ENCODE measurements at regions not wholly inside any gene's neighbourhood (a gene's known extent, or its start where the extent isn't known, plus 50 kb on each side); places are given as distances from the start of the nearest gene placed in this dataset.

- DNase-seq (ENCODE audit: low read depth, low spot score) = no peak
- no peak overlapping the region for H3K27ac ChIP-seq
Measured at GRCh38 chr13:33508060-33508459, 222.5 kb upstream of the STARD13 start.

- peak overlapping the region; percentile 85 for H3K27ac ChIP-seq
- DNase-seq (ENCODE audit: low read depth, low spot score) = peak; percentile 34
Measured at GRCh38 chr13:33509642-33510229, 224.2 kb upstream of the STARD13 start.

- peak overlapping the region; percentile 85 for H3K27ac ChIP-seq
- no peak for DNase-seq (ENCODE audit: low read depth, low spot score)
Measured at GRCh38 chr13:33510350-33510970, 224.9 kb upstream of the STARD13 start.

GRCh38 chr13:33512880-33513554 lies 227.5 kb upstream of the STARD13 start:
- H3K27ac ChIP-seq = peak overlapping the region; percentile 26
- no peak for DNase-seq (ENCODE audit: low read depth, low spot score)

GRCh38 chr13:33514362-33514761 lies 228.8 kb upstream of the STARD13 start:
- peak overlapping the region; percentile 26 for H3K27ac ChIP-seq
- no peak for DNase-seq (ENCODE audit: low read depth, low spot score)

- DNase-seq (ENCODE audit: low read depth, low spot score) = no peak
Measured at GRCh38 chr13:33515146-33515545, 229.6 kb upstream of the STARD13 start.

GRCh38 chr13:33518452-33518851 lies 232.9 kb upstream of the STARD13 start:
- H3K27ac ChIP-seq = no peak overlapping the region
- DNase-seq (ENCODE audit: low read depth, low spot score) = no peak

More at GRCh38 chr13:33515146-33515545, 229.6 kb upstream of the STARD13 start:
- no peak overlapping the region for H3K27ac ChIP-seq

GRCh38 chr13:33519561-33520467 lies 234.3 kb upstream of the STARD13 start:
- no peak for DNase-seq (ENCODE audit: low read depth, low spot score)
- H3K27ac ChIP-seq = no peak overlapping the region

- DNase-seq (ENCODE audit: low read depth, low spot score) = no peak
- no peak overlapping the region for H3K27ac ChIP-seq
Measured at GRCh38 chr13:33520468-33520839, 234.9 kb upstream of the STARD13 start.

- DNase-seq (ENCODE audit: low read depth, low spot score) = no peak
- no peak overlapping the region for H3K27ac ChIP-seq
Measured at GRCh38 chr13:33524086-33524485, 238.5 kb upstream of the STARD13 start.

- DNase-seq (ENCODE audit: low read depth, low spot score) = no peak
Measured at GRCh38 chr13:33525763-33526162, 240.2 kb upstream of the STARD13 start.

GRCh38 chr13:33526718-33527117 lies 241.2 kb upstream of the STARD13 start:
- DNase-seq (ENCODE audit: low read depth, low spot score) = no peak
- H3K27ac ChIP-seq = no peak overlapping the region

More at GRCh38 chr13:33525763-33526162, 240.2 kb upstream of the STARD13 start:
- no peak overlapping the region for H3K27ac ChIP-seq

GRCh38 chr13:33528896-33529295 lies 243.3 kb upstream of the STARD13 start:
- no peak for DNase-seq (ENCODE audit: low read depth, low spot score)
- H3K27ac ChIP-seq = no peak overlapping the region

- no peak for DNase-seq (ENCODE audit: low read depth, low spot score)
- no peak overlapping the region for H3K27ac ChIP-seq
Measured at GRCh38 chr13:33531484-33531883, 245.9 kb upstream of the STARD13 start.

GRCh38 chr13:33535061-33535460 lies 249.5 kb upstream of the STARD13 start:
- no peak overlapping the region for H3K27ac ChIP-seq
- no peak for DNase-seq (ENCODE audit: low read depth, low spot score)

- no peak overlapping the region for H3K27ac ChIP-seq
- DNase-seq (ENCODE audit: low read depth, low spot score) = no peak
Measured at GRCh38 chr13:33536601-33537000, 251.0 kb upstream of the STARD13 start.

GRCh38 chr13:33537026-33537425 lies 251.5 kb upstream of the STARD13 start:
- no peak overlapping the region for H3K27ac ChIP-seq
- DNase-seq (ENCODE audit: low read depth, low spot score) = no peak

GRCh38 chr13:33537676-33538075 lies 252.1 kb upstream of the STARD13 start:
- no peak for DNase-seq (ENCODE audit: low read depth, low spot score)
- no peak overlapping the region for H3K27ac ChIP-seq

- DNase-seq (ENCODE audit: low read depth, low spot score) = no peak
- peak overlapping the region; percentile 99 for H3K27ac ChIP-seq
Measured at GRCh38 chr13:33541456-33541855, 255.9 kb upstream of the STARD13 start.

- DNase-seq (ENCODE audit: low read depth, low spot score) = no peak
- H3K27ac ChIP-seq = peak overlapping the region; percentile 99
Measured at GRCh38 chr13:33541962-33542308, 256.4 kb upstream of the STARD13 start.
